Bronchial epithelial cell (primary cell): ENCODE measurements at regions not wholly inside any gene's neighbourhood (a gene's known extent, or its start where the extent isn't known, plus 50 kb on each side); places are given as distances from the start of the nearest gene placed in this dataset.

Experiments
- DNase-seq: peaks from one replicate; pipeline ENCODE4 v3.0.0-alpha.2; 2010; ENCODE audit warnings: low read depth
- FAIRE-seq: peaks from 2 replicates; lab custom pipeline; 2011; peaks lifted over from hg19 to GRCh38; lab: Jason Lieb, UNC
- H3K27me3 ChIP-seq: 2 replicates; pipeline ENCODE4 v1.5.1; 2011; ENCODE audit warnings: low read length; ENCODE audit not compliant: control insufficient read depth, insufficient read depth
- H3K36me3 ChIP-seq: 2 replicates; pipeline ENCODE4 v1.5.1; 2011; ENCODE audit warnings: low read length; ENCODE audit not compliant: control insufficient read depth, insufficient read depth
- H3K4me3 ChIP-seq: 2 replicates; pipeline ENCODE4 v1.5.1; 2011; ENCODE audit warnings: mild to moderate bottlenecking, low read depth, low read length, control low read depth
- TF ChIP-seq, protein P1 (sequence below): IDR thresholded peaks from 2 replicates; pipeline ENCODE4 v1.5.1; 2011; ENCODE audit warnings: mild to moderate bottlenecking, moderate library complexity, low read length, control low read depth, inconsistent platforms; ENCODE audit not compliant: insufficient read depth, severe bottlenecking

DNA sequence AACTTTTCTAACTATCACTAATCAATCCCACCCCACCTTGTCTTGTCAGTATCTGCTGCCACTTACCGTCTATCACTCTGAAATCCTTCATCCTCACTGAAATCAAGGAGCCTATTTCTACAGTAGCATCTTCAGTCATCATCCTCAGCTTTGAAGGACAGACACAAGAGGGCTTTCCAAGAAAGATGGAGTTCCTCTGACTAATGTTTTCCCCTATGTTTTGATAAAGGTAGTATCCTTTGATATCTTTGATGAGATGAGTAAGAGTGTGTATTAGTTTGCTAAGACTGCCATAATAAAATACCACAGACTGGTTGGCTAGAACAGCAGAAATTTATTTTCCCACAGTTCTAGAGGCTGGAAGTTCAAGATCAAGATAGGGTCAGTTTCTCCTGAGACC lies 101.8 kb upstream of the VAV3 start:
- FAIRE-seq: no peak
- DNase-seq: no peak

DNA sequence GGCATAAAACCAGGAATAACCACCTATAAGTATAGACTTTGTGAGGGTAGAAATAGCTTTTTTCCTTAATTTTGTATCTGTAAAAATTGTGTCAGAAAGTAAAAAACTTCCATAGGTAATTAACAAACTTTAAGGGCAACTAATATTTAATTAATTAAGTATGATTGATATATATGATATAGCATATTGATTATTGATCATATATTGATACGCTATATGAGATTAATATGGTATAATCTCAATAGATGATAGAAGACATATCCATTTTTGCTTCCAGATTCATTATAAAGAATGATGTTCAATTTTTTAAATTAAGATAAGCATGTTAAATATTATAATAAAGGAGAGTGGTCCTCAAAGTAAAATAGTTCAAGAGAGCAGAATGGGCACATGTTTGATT lies 99.3 kb upstream of the VAV3 start:
- FAIRE-seq (no peak), DNase-seq (no peak)
- Histone ChIP-seq H3K27me3 (no peaks in the 10 kb centered on the region), H3K4me3 (no peak overlapping the region), H3K36me3 (no peaks in the 10 kb centered on the region)
- TF ChIP-seq, protein P1, sequence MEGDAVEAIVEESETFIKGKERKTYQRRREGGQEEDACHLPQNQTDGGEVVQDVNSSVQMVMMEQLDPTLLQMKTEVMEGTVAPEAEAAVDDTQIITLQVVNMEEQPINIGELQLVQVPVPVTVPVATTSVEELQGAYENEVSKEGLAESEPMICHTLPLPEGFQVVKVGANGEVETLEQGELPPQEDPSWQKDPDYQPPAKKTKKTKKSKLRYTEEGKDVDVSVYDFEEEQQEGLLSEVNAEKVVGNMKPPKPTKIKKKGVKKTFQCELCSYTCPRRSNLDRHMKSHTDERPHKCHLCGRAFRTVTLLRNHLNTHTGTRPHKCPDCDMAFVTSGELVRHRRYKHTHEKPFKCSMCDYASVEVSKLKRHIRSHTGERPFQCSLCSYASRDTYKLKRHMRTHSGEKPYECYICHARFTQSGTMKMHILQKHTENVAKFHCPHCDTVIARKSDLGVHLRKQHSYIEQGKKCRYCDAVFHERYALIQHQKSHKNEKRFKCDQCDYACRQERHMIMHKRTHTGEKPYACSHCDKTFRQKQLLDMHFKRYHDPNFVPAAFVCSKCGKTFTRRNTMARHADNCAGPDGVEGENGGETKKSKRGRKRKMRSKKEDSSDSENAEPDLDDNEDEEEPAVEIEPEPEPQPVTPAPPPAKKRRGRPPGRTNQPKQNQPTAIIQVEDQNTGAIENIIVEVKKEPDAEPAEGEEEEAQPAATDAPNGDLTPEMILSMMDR: no peak

More for the DNA sequence above, 101.8 kb upstream of the VAV3 start:
- TF ChIP-seq, protein P1: no peak
- H3K36me3 ChIP-seq: no peaks in the 10 kb centered on the region
- no peaks in the 10 kb centered on the region for H3K27me3 ChIP-seq
- no peak overlapping the region for H3K4me3 ChIP-seq

DNA sequence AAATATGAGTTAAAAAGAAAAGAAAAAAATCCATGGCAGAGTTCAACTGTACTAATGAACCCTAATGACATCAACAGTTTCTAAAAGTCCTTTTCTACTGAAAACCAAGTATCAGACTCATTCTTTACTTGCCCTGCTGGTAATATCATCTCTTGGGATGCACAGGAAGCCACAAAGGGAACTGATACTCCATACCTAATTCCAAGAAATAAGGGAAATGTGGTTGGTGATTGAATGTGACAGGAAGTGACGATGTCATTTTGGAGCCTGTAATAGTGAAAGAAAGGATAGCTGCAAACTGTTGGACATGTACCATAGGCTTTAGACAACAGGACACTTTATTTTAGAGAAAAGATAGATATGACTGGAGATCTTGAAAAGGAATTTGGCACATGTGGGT lies 98.7 kb upstream of the VAV3 start:
- H3K27me3 ChIP-seq: no peaks in the 10 kb centered on the region
- TF ChIP-seq, protein P1: no peak
- FAIRE-seq (no peak), DNase-seq (no peak)
- H3K4me3 ChIP-seq: no peak overlapping the region
- no peaks in the 10 kb centered on the region for H3K36me3 ChIP-seq

DNA sequence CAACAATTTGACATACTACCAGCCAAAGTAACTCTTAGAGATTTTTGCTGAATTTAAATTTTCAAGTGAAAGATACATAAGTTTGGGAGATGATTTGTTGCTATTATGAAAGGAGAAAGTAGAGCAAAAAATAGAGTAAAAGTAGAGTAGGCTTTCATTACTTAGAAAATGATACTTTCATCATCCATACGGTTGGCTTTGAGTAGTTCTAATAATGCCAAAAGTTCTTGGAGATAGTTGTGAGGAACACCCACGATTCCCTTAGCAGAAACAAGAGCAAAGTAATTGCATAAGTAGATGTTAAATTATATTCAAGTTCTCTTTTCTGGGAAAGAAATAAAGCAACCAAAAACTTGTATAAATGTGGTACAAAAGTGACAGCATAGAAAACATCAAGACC lies 95.0 kb upstream of the VAV3 start:
- H3K36me3 ChIP-seq: no peaks in the 10 kb centered on the region
- FAIRE-seq (no peak), DNase-seq (no peak)
- H3K4me3 ChIP-seq: no peak overlapping the region
- TF ChIP-seq, protein P1: no peak
- no peaks in the 10 kb centered on the region for H3K27me3 ChIP-seq

DNA sequence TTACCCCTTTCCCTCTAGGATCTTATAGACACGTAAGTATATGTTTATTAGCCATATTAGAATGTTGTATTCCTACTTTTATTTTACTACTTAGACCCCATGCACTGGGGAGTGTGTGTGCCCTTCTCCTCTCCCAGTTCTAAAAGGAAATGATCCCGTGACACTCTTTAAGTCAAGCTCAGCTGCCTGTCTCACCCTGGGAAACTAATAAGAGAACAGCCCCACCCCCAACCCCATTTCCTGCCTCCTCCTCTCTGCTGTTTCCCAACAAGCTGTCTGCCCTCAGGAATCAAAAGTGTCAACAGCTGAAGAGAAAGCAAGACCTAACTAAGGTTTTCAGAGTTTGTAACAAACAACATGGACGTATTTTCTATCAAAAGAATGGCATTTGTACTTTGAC lies 92.6 kb upstream of the VAV3 start:
- Histone ChIP-seq H3K4me3 (no peak overlapping the region), H3K27me3 (no peaks in the 10 kb centered on the region), H3K36me3 (no peaks in the 10 kb centered on the region)
- FAIRE-seq: no peak
- TF ChIP-seq, protein P1: no peak
- peak; percentile 49 for DNase-seq

DNA sequence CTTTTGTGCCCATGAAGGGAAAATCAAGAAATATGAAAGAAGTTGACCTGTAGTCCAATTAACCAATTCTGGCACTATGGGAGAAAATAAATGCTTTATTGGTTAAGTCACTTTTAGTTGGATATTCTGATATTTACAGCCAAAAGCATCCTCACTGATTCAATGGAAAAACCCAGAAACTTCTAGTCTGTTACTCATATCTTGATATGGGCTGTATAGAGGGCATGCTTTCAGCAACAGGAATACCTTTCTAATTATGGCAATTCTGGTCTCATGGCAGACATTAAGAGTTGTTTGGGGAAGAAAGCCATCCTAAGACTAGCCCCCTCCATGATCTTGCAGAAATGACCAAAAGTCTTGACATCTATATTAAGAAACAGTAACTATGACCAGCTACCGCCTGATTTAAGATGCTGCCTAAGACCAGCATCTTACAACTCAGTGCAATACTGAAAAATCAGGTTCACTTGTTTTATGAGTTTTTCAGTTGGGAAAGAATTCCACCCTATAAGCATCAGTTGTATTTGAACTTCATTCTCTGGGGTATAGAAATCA lies 91.5 kb upstream of the VAV3 start:
- no peak overlapping the region for H3K4me3 ChIP-seq
- TF ChIP-seq, protein P1: no peak
- no peaks in the 10 kb centered on the region for H3K27me3 ChIP-seq
- DNase-seq: no peak
- H3K36me3 ChIP-seq: no peaks in the 10 kb centered on the region
- FAIRE-seq: no peak
